CD4-positive, CD25-positive, alpha-beta regulatory T cell (primary cell): ENCODE measurements at regions not wholly inside any gene's neighbourhood (a gene's known extent, or its start where the extent isn't known, plus 50 kb on each side); places are given as distances from the start of the nearest gene placed in this dataset.
A peak's percentile ranks its signal among the peaks of the same experiment; 100 is the strongest.

Experiments used
- ATAC-seq, 2 donors: fragments of 150-1000 bp; cut with Tn5 transposase; one replicate each; pipeline ENCODE4 v1.10.0; 2021; ENCODE audit warnings: low read depth in 2 of 2, moderate number of reproducible peaks in 2 of 2, moderate library complexity in 1 of 2
- DNase-seq, 3 donors: peaks; one replicate each; pipeline versions ENCODE4 v3.0.0 to v3.0.0-alpha.2; 2012 to 2022; ENCODE audit warnings: mixed read lengths in 1 of 3
- H3K27ac ChIP-seq: one replicate; pipeline ENCODE4 v1.7.0; 2013; ENCODE audit warnings: mild to moderate bottlenecking, low read length; ENCODE audit not compliant: insufficient read depth, poor library complexity, severe bottlenecking
- H3K27me3 ChIP-seq: one replicate; pipeline ENCODE4 v1.7.0; 2013; ENCODE audit warnings: low read length; ENCODE audit not compliant: control insufficient read depth, insufficient read depth
- H3K36me3 ChIP-seq: one replicate; pipeline ENCODE4 v1.7.0; 2013; ENCODE audit warnings: mild to moderate bottlenecking, low read length, moderate library complexity; ENCODE audit not compliant: control insufficient read depth, insufficient read depth
- H3K4me1 ChIP-seq: 2 replicates; pipeline ENCODE4 v1.7.0; 2013; ENCODE audit warnings: mild to moderate bottlenecking, low read length; ENCODE audit not compliant: insufficient read depth, control insufficient read depth, poor library complexity, severe bottlenecking
- H3K4me3 ChIP-seq: one replicate; pipeline ENCODE4 v1.7.0; 2013; ENCODE audit warnings: low read depth, mild to moderate bottlenecking, low read length, moderate library complexity
- H3K9me3 ChIP-seq, 2 experiments: 1 replicate in 1 of 2; 2 replicates in 1 of 2; pipeline ENCODE4 v1.7.0; 2013; ENCODE audit warnings: low read length in 2 of 2, mild to moderate bottlenecking in 1 of 2, moderate library complexity in 1 of 2; ENCODE audit not compliant: control insufficient read depth in 2 of 2
- H3K27ac Mint-ChIP-seq, 3 donors: one replicate each; pipeline ENCODE4 v1.8.0; 2020 to 2022; ENCODE audit warnings: mild to moderate bottlenecking in 3 of 3, mixed read lengths in 3 of 3, moderate library complexity in 2 of 3
- H3K27me3 Mint-ChIP-seq: one replicate; pipeline ENCODE4 v1.8.0; 2022; ENCODE audit warnings: mild to moderate bottlenecking, mixed read lengths
- H3K36me3 Mint-ChIP-seq: one replicate; pipeline ENCODE4 v1.8.0; 2020; ENCODE audit warnings: mixed read lengths
- H3K4me1 Mint-ChIP-seq, 4 donors: one replicate each; pipeline ENCODE4 v1.8.0; 2020 to 2022; ENCODE audit warnings: mixed read lengths in 4 of 4, mild to moderate bottlenecking in 1 of 4
- H3K4me3 Mint-ChIP-seq, 4 donors: one replicate each; pipeline ENCODE4 v1.8.0; 2020 to 2022; ENCODE audit warnings: mild to moderate bottlenecking in 4 of 4, mixed read lengths in 4 of 4, moderate library complexity in 3 of 4
- H3K9me3 Mint-ChIP-seq, 7 donors: one replicate each; pipeline ENCODE4 v1.8.0; 2020 to 2022; ENCODE audit warnings: mixed read lengths in 7 of 7, mild to moderate bottlenecking in 3 of 7, moderate library complexity in 2 of 7

- no peaks in the 10 kb centered on the region for H3K4me1 Mint-ChIP-seq
- no peaks in the 10 kb centered on the region for H3K27me3 ChIP-seq
- no peak for DNase-seq
- no peak for ATAC-seq
- no peaks in the 10 kb centered on the region for H3K9me3 ChIP-seq
- H3K27me3 Mint-ChIP-seq, result peaks cover 4% of the 10 kb centered on the region
- no peak overlapping the region for H3K27ac Mint-ChIP-seq
- no peaks in the 10 kb centered on the region for H3K36me3 ChIP-seq
- no peaks in the 10 kb centered on the region for H3K4me1 ChIP-seq
- no peak overlapping the region for H3K4me3 Mint-ChIP-seq
- no peaks in the 10 kb centered on the region for H3K9me3 Mint-ChIP-seq
- H3K4me3 ChIP-seq, result no peak overlapping the region
- H3K27ac ChIP-seq, result no peak overlapping the region
- H3K36me3 Mint-ChIP-seq, result no peaks in the 10 kb centered on the region
These were observed 582.9 kb upstream of the CDH4 start for GRCh38 chr20:60669211-60669610.

GRCh38 chr20:60676011-60676410 is 576.0 kb upstream of the CDH4 start:
- Mint-ChIP-seq H3K27ac (no peak overlapping the region), H3K9me3 (peaks cover 0 to 2% (median 0%) of the 10 kb centered on the region in 7 donors), H3K36me3 (no peaks in the 10 kb centered on the region), H3K4me1 (no peaks in the 10 kb centered on the region), H3K27me3 (no peaks in the 10 kb centered on the region), H3K4me3 (no peak overlapping the region)
- Histone ChIP-seq H3K4me3 (no peak overlapping the region), H3K4me1 (no peaks in the 10 kb centered on the region), H3K36me3 (no peaks in the 10 kb centered on the region), H3K27me3 (no peaks in the 10 kb centered on the region), H3K9me3 (no peaks in the 10 kb centered on the region), H3K27ac (no peak overlapping the region)
- no peak for ATAC-seq
- DNase-seq, result no peak

GRCh38 chr20:60677819-60678218 is 574.2 kb upstream of the CDH4 start:
- ATAC-seq, result no peak
- Mint-ChIP-seq H3K27me3 (no peaks in the 10 kb centered on the region), H3K4me1 (no peaks in the 10 kb centered on the region), H3K9me3 (peaks cover 0 to 3% (median 0%) of the 10 kb centered on the region in 7 donors), H3K36me3 (no peaks in the 10 kb centered on the region), H3K4me3 (no peak overlapping the region), H3K27ac (no peak overlapping the region)
- Histone ChIP-seq H3K4me3 (no peak overlapping the region), H3K4me1 (no peaks in the 10 kb centered on the region), H3K27me3 (no peaks in the 10 kb centered on the region), H3K27ac (no peak overlapping the region), H3K36me3 (no peaks in the 10 kb centered on the region), H3K9me3 (no peaks in the 10 kb centered on the region)
- DNase-seq, result no peak

- Mint-ChIP-seq H3K27me3 (no peaks in the 10 kb centered on the region), H3K9me3 (peaks cover 0 to 3% (median 1%) of the 10 kb centered on the region in 7 donors), H3K27ac (peak overlapping the region in 1 of 3 donors; percentile 86), H3K36me3 (no peaks in the 10 kb centered on the region), H3K4me1 (no peaks in the 10 kb centered on the region), H3K4me3 (no peak overlapping the region)
- ATAC-seq (no peak), DNase-seq (no peak)
- Histone ChIP-seq H3K27me3 (no peaks in the 10 kb centered on the region), H3K4me3 (no peak overlapping the region), H3K4me1 (no peaks in the 10 kb centered on the region), H3K9me3 (no peaks in the 10 kb centered on the region), H3K36me3 (no peaks in the 10 kb centered on the region), H3K27ac (no peak overlapping the region)
These were observed 571.5 kb upstream of the CDH4 start for GRCh38 chr20:60680554-60680953.

GRCh38 chr20:60687213-60687612 is 564.8 kb upstream of the CDH4 start:
- peaks cover 0 to 3% (median 0%) of the 10 kb centered on the region in 7 donors for H3K9me3 Mint-ChIP-seq
- Histone ChIP-seq H3K4me3 (no peak overlapping the region), H3K36me3 (no peaks in the 10 kb centered on the region), H3K27ac (no peak overlapping the region), H3K4me1 (no peaks in the 10 kb centered on the region), H3K27me3 (no peaks in the 10 kb centered on the region), H3K9me3 (no peaks in the 10 kb centered on the region)
- ATAC-seq (no peak), DNase-seq (no peak)
- H3K4me1 Mint-ChIP-seq, result no peaks in the 10 kb centered on the region
- peaks cover 11% of the 10 kb centered on the region for H3K27me3 Mint-ChIP-seq
- no peaks in the 10 kb centered on the region for H3K36me3 Mint-ChIP-seq
- H3K4me3 Mint-ChIP-seq, result no peak overlapping the region
- no peak overlapping the region for H3K27ac Mint-ChIP-seq

- Mint-ChIP-seq H3K9me3 (peaks cover 0 to 2% (median 0%) of the 10 kb centered on the region in 7 donors), H3K4me1 (no peaks in the 10 kb centered on the region), H3K27me3 (peaks cover 19% of the 10 kb centered on the region), H3K27ac (no peak overlapping the region), H3K4me3 (no peak overlapping the region), H3K36me3 (no peaks in the 10 kb centered on the region)
- Histone ChIP-seq H3K4me3 (no peak overlapping the region), H3K4me1 (no peaks in the 10 kb centered on the region), H3K36me3 (no peaks in the 10 kb centered on the region), H3K9me3 (no peaks in the 10 kb centered on the region), H3K27me3 (no peaks in the 10 kb centered on the region), H3K27ac (no peak overlapping the region)
- no peak for DNase-seq
- ATAC-seq, result no peak
These were observed 561.3 kb upstream of the CDH4 start for GRCh38 chr20:60690771-60691170.

- H3K27me3 Mint-ChIP-seq, result peaks cover 19% of the 10 kb centered on the region
- Histone ChIP-seq H3K27me3 (no peaks in the 10 kb centered on the region), H3K4me1 (no peaks in the 10 kb centered on the region), H3K4me3 (no peak overlapping the region), H3K36me3 (no peaks in the 10 kb centered on the region), H3K9me3 (no peaks in the 10 kb centered on the region), H3K27ac (no peak overlapping the region)
- H3K4me1 Mint-ChIP-seq, result no peaks in the 10 kb centered on the region
- DNase-seq (no peak), ATAC-seq (no peak)
- no peaks in the 10 kb centered on the region for H3K36me3 Mint-ChIP-seq
- peaks cover 0 to 2% (median 0%) of the 10 kb centered on the region in 7 donors for H3K9me3 Mint-ChIP-seq
- no peak overlapping the region for H3K27ac Mint-ChIP-seq
- H3K4me3 Mint-ChIP-seq, result no peak overlapping the region
These were observed 560.0 kb upstream of the CDH4 start for GRCh38 chr20:60691966-60692615.

- H3K4me3 Mint-ChIP-seq, result no peak overlapping the region
- ATAC-seq (no peak), DNase-seq (no peak)
- H3K27ac Mint-ChIP-seq, result no peak overlapping the region
- no peaks in the 10 kb centered on the region for H3K4me1 Mint-ChIP-seq
- Histone ChIP-seq H3K27me3 (no peaks in the 10 kb centered on the region), H3K4me3 (no peak overlapping the region), H3K36me3 (no peaks in the 10 kb centered on the region), H3K9me3 (no peaks in the 10 kb centered on the region), H3K4me1 (no peaks in the 10 kb centered on the region), H3K27ac (no peak overlapping the region)
- no peaks in the 10 kb centered on the region for H3K36me3 Mint-ChIP-seq
- peaks cover 0 to 2% (median 0%) of the 10 kb centered on the region in 7 donors for H3K9me3 Mint-ChIP-seq
- peaks cover 14% of the 10 kb centered on the region for H3K27me3 Mint-ChIP-seq
These were observed 558.4 kb upstream of the CDH4 start for GRCh38 chr20:60693496-60694133.
